ENCODE measurements at regions not wholly inside any gene's neighbourhood (a gene's known extent, or its start where the extent isn't known, plus 50 kb on each side); places are given as distances from the start of the nearest gene placed in this dataset.

GRCh38 chr14:58820032-58820431, 182.3 kb downstream of the DACT1 start:
- H3K4me1 ChIP-seq (ENCODE audit: insufficient read depth, low read length) = no peaks in the 10 kb centered on the region
- H3K27me3 ChIP-seq (ENCODE audit: insufficient read depth, low read length) = no peaks in the 10 kb centered on the region
- H3K27ac ChIP-seq (ENCODE audit: low read length) = no peak overlapping the region
- no peak overlapping the region for H3K9ac ChIP-seq (ENCODE audit: low read depth, low read length)
- no peaks in the 10 kb centered on the region for H3K9me3 ChIP-seq (ENCODE audit: insufficient read depth, low read depth, low read length)
- no peaks in the 10 kb centered on the region for H3K36me3 ChIP-seq (ENCODE audit: insufficient read depth, low read depth, low read length)
- no peak overlapping the region for H3K4me3 ChIP-seq (ENCODE audit: low read length)

- no peak overlapping the region for H3K4me3 ChIP-seq (ENCODE audit: low read length)
- H3K36me3 ChIP-seq (ENCODE audit: insufficient read depth, low read depth, low read length) = no peaks in the 10 kb centered on the region
- no peaks in the 10 kb centered on the region for H3K9me3 ChIP-seq (ENCODE audit: insufficient read depth, low read depth, low read length)
- no peak overlapping the region for H3K27ac ChIP-seq (ENCODE audit: low read length)
- no peaks in the 10 kb centered on the region for H3K4me1 ChIP-seq (ENCODE audit: insufficient read depth, low read length)
- no peaks in the 10 kb centered on the region for H3K27me3 ChIP-seq (ENCODE audit: insufficient read depth, low read length)
- H3K9ac ChIP-seq (ENCODE audit: low read depth, low read length) = no peak overlapping the region
Observed at GRCh38 chr14:58821421-58821820, 183.7 kb downstream of the DACT1 start.

GRCh38 chr14:58822856-58823255, 185.1 kb downstream of the DACT1 start:
- H3K9ac ChIP-seq (ENCODE audit: low read depth, low read length) = no peak overlapping the region
- no peaks in the 10 kb centered on the region for H3K36me3 ChIP-seq (ENCODE audit: insufficient read depth, low read depth, low read length)
- no peaks in the 10 kb centered on the region for H3K27me3 ChIP-seq (ENCODE audit: insufficient read depth, low read length)
- H3K4me1 ChIP-seq (ENCODE audit: insufficient read depth, low read length) = no peaks in the 10 kb centered on the region
- H3K27ac ChIP-seq (ENCODE audit: low read length) = no peak overlapping the region
- H3K9me3 ChIP-seq (ENCODE audit: insufficient read depth, low read depth, low read length) = peaks cover 3% of the 10 kb centered on the region
- no peak overlapping the region for H3K4me3 ChIP-seq (ENCODE audit: low read length)

- H3K4me3 ChIP-seq (ENCODE audit: low read length) = no peak overlapping the region
- H3K9me3 ChIP-seq (ENCODE audit: insufficient read depth, low read depth, low read length) = peaks cover 3% of the 10 kb centered on the region
- H3K4me1 ChIP-seq (ENCODE audit: insufficient read depth, low read length) = no peaks in the 10 kb centered on the region
- no peak overlapping the region for H3K9ac ChIP-seq (ENCODE audit: low read depth, low read length)
- H3K36me3 ChIP-seq (ENCODE audit: insufficient read depth, low read depth, low read length) = no peaks in the 10 kb centered on the region
- H3K27ac ChIP-seq (ENCODE audit: low read length) = no peak overlapping the region
- no peaks in the 10 kb centered on the region for H3K27me3 ChIP-seq (ENCODE audit: insufficient read depth, low read length)
Observed at GRCh38 chr14:58823312-58823711, 185.6 kb downstream of the DACT1 start.

- H3K27ac ChIP-seq (ENCODE audit: low read length) = no peak overlapping the region
- H3K4me1 ChIP-seq (ENCODE audit: insufficient read depth, low read length) = no peaks in the 10 kb centered on the region
- no peaks in the 10 kb centered on the region for H3K27me3 ChIP-seq (ENCODE audit: insufficient read depth, low read length)
- H3K4me3 ChIP-seq (ENCODE audit: low read length) = no peak overlapping the region
- H3K36me3 ChIP-seq (ENCODE audit: insufficient read depth, low read depth, low read length) = no peaks in the 10 kb centered on the region
- H3K9ac ChIP-seq (ENCODE audit: low read depth, low read length) = no peak overlapping the region
- H3K9me3 ChIP-seq (ENCODE audit: insufficient read depth, low read depth, low read length) = peaks cover 3% of the 10 kb centered on the region
Observed at GRCh38 chr14:58824106-58824505, 186.3 kb downstream of the DACT1 start.

GRCh38 chr14:58824796-58825195, 187.0 kb downstream of the DACT1 start:
- no peak overlapping the region for H3K27ac ChIP-seq (ENCODE audit: low read length)
- H3K4me1 ChIP-seq (ENCODE audit: insufficient read depth, low read length) = no peaks in the 10 kb centered on the region; the same call in 1 of the 2 replicates
- no peaks in the 10 kb centered on the region for H3K36me3 ChIP-seq (ENCODE audit: insufficient read depth, low read depth, low read length)
- peaks cover 3% of the 10 kb centered on the region for H3K9me3 ChIP-seq (ENCODE audit: insufficient read depth, low read depth, low read length)
- H3K4me3 ChIP-seq (ENCODE audit: low read length) = no peak overlapping the region
- no peaks in the 10 kb centered on the region for H3K27me3 ChIP-seq (ENCODE audit: insufficient read depth, low read length)
- H3K9ac ChIP-seq (ENCODE audit: low read depth, low read length) = no peak overlapping the region

GRCh38 chr14:58825606-58826005, 187.8 kb downstream of the DACT1 start:
- no peaks in the 10 kb centered on the region for H3K36me3 ChIP-seq (ENCODE audit: insufficient read depth, low read depth, low read length)
- H3K9me3 ChIP-seq (ENCODE audit: insufficient read depth, low read depth, low read length) = peaks cover 3% of the 10 kb centered on the region
- H3K4me3 ChIP-seq (ENCODE audit: low read length) = no peak overlapping the region
- no peak overlapping the region for H3K27ac ChIP-seq (ENCODE audit: low read length)
- H3K9ac ChIP-seq (ENCODE audit: low read depth, low read length) = no peak overlapping the region
- no peaks in the 10 kb centered on the region; the same call in 1 of the 2 replicates for H3K4me1 ChIP-seq (ENCODE audit: insufficient read depth, low read length)
- no peaks in the 10 kb centered on the region for H3K27me3 ChIP-seq (ENCODE audit: insufficient read depth, low read length)

- Histone ChIP-seq H3K36me3 (ENCODE audit: insufficient read depth, low read depth, low read length) (no peaks in the 10 kb centered on the region), H3K4me1 (ENCODE audit: insufficient read depth, low read length) (no peaks in the 10 kb centered on the region; the same call in 1 of the 2 replicates), H3K9me3 (ENCODE audit: insufficient read depth, low read depth, low read length) (peaks cover 3% of the 10 kb centered on the region), H3K4me3 (ENCODE audit: low read length) (no peak overlapping the region), H3K9ac (ENCODE audit: low read depth, low read length) (no peak overlapping the region), H3K27me3 (ENCODE audit: insufficient read depth, low read length) (no peaks in the 10 kb centered on the region), H3K27ac (ENCODE audit: low read length) (no peak overlapping the region)
Observed at GRCh38 chr14:58826845-58827686, 189.3 kb downstream of the DACT1 start.

GRCh38 chr14:58828298-58828697, 190.5 kb downstream of the DACT1 start:
- Histone ChIP-seq H3K4me1 (ENCODE audit: insufficient read depth, low read length) (no peaks in the 10 kb centered on the region; the same call in 1 of the 2 replicates), H3K9me3 (ENCODE audit: insufficient read depth, low read depth, low read length) (peaks cover 3% of the 10 kb centered on the region), H3K36me3 (ENCODE audit: insufficient read depth, low read depth, low read length) (no peaks in the 10 kb centered on the region), H3K27ac (ENCODE audit: low read length) (no peak overlapping the region), H3K4me3 (ENCODE audit: low read length) (no peak overlapping the region), H3K9ac (ENCODE audit: low read depth, low read length) (no peak overlapping the region), H3K27me3 (ENCODE audit: insufficient read depth, low read length) (no peaks in the 10 kb centered on the region)

GRCh38 chr14:58829594-58829993, 191.8 kb downstream of the DACT1 start:
- H3K27ac ChIP-seq (ENCODE audit: low read length) = no peak overlapping the region
- H3K27me3 ChIP-seq (ENCODE audit: insufficient read depth, low read length) = no peaks in the 10 kb centered on the region
- peaks cover 3% of the 10 kb centered on the region for H3K9me3 ChIP-seq (ENCODE audit: insufficient read depth, low read depth, low read length)

GRCh38 chr14:58830121-58830520, 192.4 kb downstream of the DACT1 start:
- Histone ChIP-seq H3K27me3 (ENCODE audit: insufficient read depth, low read length) (no peaks in the 10 kb centered on the region), H3K4me3 (ENCODE audit: low read length) (no peak overlapping the region), H3K9ac (ENCODE audit: low read depth, low read length) (no peak overlapping the region), H3K4me1 (ENCODE audit: insufficient read depth, low read length) (no peaks in the 10 kb centered on the region; the same call in 1 of the 2 replicates), H3K27ac (ENCODE audit: low read length) (no peak overlapping the region), H3K9me3 (ENCODE audit: insufficient read depth, low read depth, low read length) (peaks cover 3% of the 10 kb centered on the region), H3K36me3 (ENCODE audit: insufficient read depth, low read depth, low read length) (no peaks in the 10 kb centered on the region)

More at GRCh38 chr14:58829594-58829993, 191.8 kb downstream of the DACT1 start:
- no peaks in the 10 kb centered on the region for H3K36me3 ChIP-seq (ENCODE audit: insufficient read depth, low read depth, low read length)
- H3K4me3 ChIP-seq (ENCODE audit: low read length) = no peak overlapping the region
- no peak overlapping the region for H3K9ac ChIP-seq (ENCODE audit: low read depth, low read length)
- no peaks in the 10 kb centered on the region; the same call in 1 of the 2 replicates for H3K4me1 ChIP-seq (ENCODE audit: insufficient read depth, low read length)

GRCh38 chr14:58832095-58832521, 194.3 kb downstream of the DACT1 start:
- Histone ChIP-seq H3K36me3 (ENCODE audit: insufficient read depth, low read depth, low read length) (no peaks in the 10 kb centered on the region), H3K27me3 (ENCODE audit: insufficient read depth, low read length) (no peaks in the 10 kb centered on the region), H3K9me3 (ENCODE audit: insufficient read depth, low read depth, low read length) (peaks cover 2% of the 10 kb centered on the region), H3K4me1 (ENCODE audit: insufficient read depth, low read length) (no peaks in the 10 kb centered on the region; the same call in 1 of the 2 replicates), H3K9ac (ENCODE audit: low read depth, low read length) (no peak overlapping the region), H3K4me3 (ENCODE audit: low read length) (no peak overlapping the region), H3K27ac (ENCODE audit: low read length) (no peak overlapping the region)
